ENCODE measurements at regions not wholly inside any gene's neighbourhood (a gene's known extent, or its start where the extent isn't known, plus 50 kb on each side); places are given as distances from the start of the nearest gene placed in this dataset.

- TF ChIP-seq, protein P1, sequence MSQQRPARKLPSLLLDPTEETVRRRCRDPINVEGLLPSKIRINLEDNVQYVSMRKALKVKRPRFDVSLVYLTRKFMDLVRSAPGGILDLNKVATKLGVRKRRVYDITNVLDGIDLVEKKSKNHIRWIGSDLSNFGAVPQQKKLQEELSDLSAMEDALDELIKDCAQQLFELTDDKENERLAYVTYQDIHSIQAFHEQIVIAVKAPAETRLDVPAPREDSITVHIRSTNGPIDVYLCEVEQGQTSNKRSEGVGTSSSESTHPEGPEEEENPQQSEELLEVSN (IDR thresholded peaks at IDR 0.05; ENCODE audit: borderline replicate concordance in 1 of 2, extremely low read depth in 1 of 2, insufficient read depth in 1 of 2, insufficient read length in 1 of 2, low read depth in 1 of 2, low read length in 1 of 2, poor library complexity in 1 of 2, severe bottlenecking in 1 of 2) = no peak
- TF ChIP-seq, protein P2, sequence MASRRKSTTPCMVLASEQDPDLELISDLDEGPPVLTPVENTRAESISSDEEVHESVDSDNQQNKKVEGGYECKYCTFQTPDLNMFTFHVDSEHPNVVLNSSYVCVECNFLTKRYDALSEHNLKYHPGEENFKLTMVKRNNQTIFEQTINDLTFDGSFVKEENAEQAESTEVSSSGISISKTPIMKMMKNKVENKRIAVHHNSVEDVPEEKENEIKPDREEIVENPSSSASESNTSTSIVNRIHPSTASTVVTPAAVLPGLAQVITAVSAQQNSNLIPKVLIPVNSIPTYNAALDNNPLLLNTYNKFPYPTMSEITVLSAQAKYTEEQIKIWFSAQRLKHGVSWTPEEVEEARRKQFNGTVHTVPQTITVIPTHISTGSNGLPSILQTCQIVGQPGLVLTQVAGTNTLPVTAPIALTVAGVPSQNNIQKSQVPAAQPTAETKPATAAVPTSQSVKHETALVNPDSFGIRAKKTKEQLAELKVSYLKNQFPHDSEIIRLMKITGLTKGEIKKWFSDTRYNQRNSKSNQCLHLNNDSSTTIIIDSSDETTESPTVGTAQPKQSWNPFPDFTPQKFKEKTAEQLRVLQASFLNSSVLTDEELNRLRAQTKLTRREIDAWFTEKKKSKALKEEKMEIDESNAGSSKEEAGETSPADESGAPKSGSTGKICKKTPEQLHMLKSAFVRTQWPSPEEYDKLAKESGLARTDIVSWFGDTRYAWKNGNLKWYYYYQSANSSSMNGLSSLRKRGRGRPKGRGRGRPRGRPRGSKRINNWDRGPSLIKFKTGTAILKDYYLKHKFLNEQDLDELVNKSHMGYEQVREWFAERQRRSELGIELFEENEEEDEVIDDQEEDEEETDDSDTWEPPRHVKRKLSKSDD (conservative IDR thresholded peaks at IDR 0.05; ENCODE audit: low read length) = no peak
- TF ChIP-seq SRSF9 (IDR thresholded peaks at IDR 0.05; ENCODE audit: borderline replicate concordance, low read depth, low read length) (no peak), PHF20 (IDR thresholded peaks at IDR 0.05; ENCODE audit: partially characterized antibody) (no peak), ZFP36 (IDR thresholded peaks at IDR 0.05; ENCODE audit: low read depth, low read length, partially characterized antibody) (no peak), PTBP1 (IDR thresholded peaks at IDR 0.05; ENCODE audit: low read depth, low read length) (no peak), TFAP4 (CRISPR knock-in tag; IDR thresholded peaks at IDR 0.05; ENCODE audit: borderline replicate concordance) (no peak), TOE1 (IDR thresholded peaks at IDR 0.05; ENCODE audit: borderline replicate concordance) (no peak), TOE1 (CRISPR knock-in tag; IDR thresholded peaks at IDR 0.05; ENCODE audit: borderline replicate concordance, low read depth) (no peak)
These were observed 524.2 kb downstream of the SPATA31D1 start for GRCh38 chr9:82512728-82513127.

All from K562 (cell line).